MM.1S (cell line): ENCODE measurements at regions not wholly inside any gene's neighbourhood (a gene's known extent, or its start where the extent isn't known, plus 50 kb on each side); places are given as distances from the start of the nearest gene placed in this dataset.

Experiments used
- DNase-seq: peaks from one replicate; pipeline ENCODE4 v3.0.0-alpha.2; 2015
- H2AFZ ChIP-seq: fragments of 300-600 bp; sonication (generic); 2 replicates; pipeline ENCODE4 v1.6.0; 2016; ENCODE audit warnings: antibody characterized with exemption, low read length
- H3F3A ChIP-seq: fragments of 300-600 bp; sonication (generic); 2 replicates; pipeline ENCODE4 v1.6.1; 2016; ENCODE audit warnings: mild to moderate bottlenecking, antibody characterized with exemption, low read length, moderate library complexity, mixed read lengths; ENCODE audit not compliant: insufficient read depth
- H3K27ac ChIP-seq: fragments of 300-600 bp; sonication (generic); 2 replicates; pipeline ENCODE4 v1.5.1; 2016; ENCODE audit warnings: mild to moderate bottlenecking, low read length
- H3K27me3 ChIP-seq: fragments of 300-600 bp; sonication (generic); replicated peaks from 2 replicates; pipeline ENCODE4 v1.6.0; 2016; ENCODE audit warnings: low read length; ENCODE audit not compliant: insufficient read depth
- H3K36me3 ChIP-seq: fragments of 300-600 bp; sonication (generic); replicated peaks from 2 replicates; pipeline ENCODE4 v1.6.1; 2016; ENCODE audit warnings: mild to moderate bottlenecking, low read length, mixed read lengths; ENCODE audit not compliant: insufficient read depth
- H3K4me1 ChIP-seq: fragments of 300-600 bp; sonication (generic); 2 replicates; pipeline ENCODE4 v1.6.1; 2016; ENCODE audit warnings: low read length, mixed read lengths
- H3K4me2 ChIP-seq: fragments of 300-600 bp; sonication (generic); 2 replicates; pipeline ENCODE4 v1.6.0; 2016; ENCODE audit warnings: low read depth, low read length
- H3K4me3 ChIP-seq: fragments of 300-600 bp; sonication (generic); 2 replicates; pipeline ENCODE4 v1.5.1; 2016; ENCODE audit warnings: low read length, mixed read lengths
- H3K79me2 ChIP-seq: fragments of 300-600 bp; sonication (generic); 2 replicates; pipeline ENCODE4 v1.6.1; 2016; ENCODE audit warnings: mixed run types, low read length, mixed read lengths
- H3K9ac ChIP-seq: fragments of 300-600 bp; sonication (generic); 2 replicates; pipeline ENCODE4 v1.6.1; 2016; ENCODE audit warnings: low read length, mixed read lengths
- H3K9me2 ChIP-seq: fragments of 300-600 bp; sonication (generic); replicated peaks from 2 replicates; pipeline ENCODE4 v1.6.1; 2016; ENCODE audit warnings: mild to moderate bottlenecking, low read length, mixed read lengths; ENCODE audit not compliant: insufficient read depth
- H3K9me3 ChIP-seq: fragments of 300-600 bp; sonication (generic); replicated peaks from 2 replicates; pipeline ENCODE4 v1.6.1; 2016; ENCODE audit warnings: mild to moderate bottlenecking, low read length, mixed read lengths; ENCODE audit not compliant: insufficient read depth
- H4K20me1 ChIP-seq: fragments of 300-600 bp; sonication (generic); 2 replicates; pipeline ENCODE4 v1.6.1; 2016; ENCODE audit warnings: mild to moderate bottlenecking, low read length, moderate library complexity, mixed read lengths; ENCODE audit not compliant: insufficient read depth
- EZH2 ChIP-seq: fragments of 300-600 bp; sonication (generic); optimal IDR thresholded peaks from 2 replicates; pipeline ENCODE3; 2017; ENCODE audit warnings: low read depth, mild to moderate bottlenecking, antibody characterized with exemption, low read length, mixed read lengths
- EZH2phosphoT487 ChIP-seq: fragments of 300-600 bp; sonication (generic); IDR thresholded peaks from 2 replicates; pipeline ENCODE4 v1.6.1; 2018; ENCODE audit warnings: antibody characterized with exemption, low read length
- TF ChIP-seq, protein P1 (sequence below): fragments of 300-600 bp; sonication (generic); IDR thresholded peaks from 2 replicates; pipeline ENCODE4 v1.5.1; 2016; ENCODE audit warnings: antibody characterized with exemption, low read length, mixed read lengths

DNA sequence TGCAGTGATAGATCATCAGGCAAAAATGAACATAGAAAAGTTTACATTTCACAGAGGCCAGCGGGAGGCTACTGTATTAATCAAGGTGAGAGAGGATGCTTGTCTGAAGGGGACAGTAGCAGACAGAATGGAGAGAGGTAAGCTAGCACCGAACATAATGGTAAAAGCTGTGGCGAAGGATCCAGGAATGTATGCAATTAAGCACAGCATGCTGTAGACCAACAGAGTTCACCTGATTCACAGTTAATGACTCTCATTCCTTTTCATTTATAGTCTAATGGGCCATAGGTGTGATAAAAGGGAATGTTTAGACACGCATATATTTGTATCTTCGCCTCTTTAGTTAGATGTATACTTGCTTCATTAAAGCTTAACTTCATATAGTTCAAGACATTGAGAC, 150.9 kb upstream of the MBL2 start:
- H2AFZ ChIP-seq: no peak overlapping the region
- H3K36me3 ChIP-seq: no peaks in the 10 kb centered on the region
- H3K4me1 ChIP-seq: no peaks in the 10 kb centered on the region
- no peaks in the 10 kb centered on the region for H3K27me3 ChIP-seq
- H3K9me3 ChIP-seq: no peaks in the 10 kb centered on the region
- H3K79me2 ChIP-seq: no peaks in the 10 kb centered on the region
- no peak overlapping the region for H3K9ac ChIP-seq
- DNase-seq: no peak
- H3K9me2 ChIP-seq: no peaks in the 10 kb centered on the region
- H3K27ac ChIP-seq: no peak overlapping the region
- no peak overlapping the region for H3K4me3 ChIP-seq
- H4K20me1 ChIP-seq: no peaks in the 10 kb centered on the region
- TF ChIP-seq, protein P1, sequence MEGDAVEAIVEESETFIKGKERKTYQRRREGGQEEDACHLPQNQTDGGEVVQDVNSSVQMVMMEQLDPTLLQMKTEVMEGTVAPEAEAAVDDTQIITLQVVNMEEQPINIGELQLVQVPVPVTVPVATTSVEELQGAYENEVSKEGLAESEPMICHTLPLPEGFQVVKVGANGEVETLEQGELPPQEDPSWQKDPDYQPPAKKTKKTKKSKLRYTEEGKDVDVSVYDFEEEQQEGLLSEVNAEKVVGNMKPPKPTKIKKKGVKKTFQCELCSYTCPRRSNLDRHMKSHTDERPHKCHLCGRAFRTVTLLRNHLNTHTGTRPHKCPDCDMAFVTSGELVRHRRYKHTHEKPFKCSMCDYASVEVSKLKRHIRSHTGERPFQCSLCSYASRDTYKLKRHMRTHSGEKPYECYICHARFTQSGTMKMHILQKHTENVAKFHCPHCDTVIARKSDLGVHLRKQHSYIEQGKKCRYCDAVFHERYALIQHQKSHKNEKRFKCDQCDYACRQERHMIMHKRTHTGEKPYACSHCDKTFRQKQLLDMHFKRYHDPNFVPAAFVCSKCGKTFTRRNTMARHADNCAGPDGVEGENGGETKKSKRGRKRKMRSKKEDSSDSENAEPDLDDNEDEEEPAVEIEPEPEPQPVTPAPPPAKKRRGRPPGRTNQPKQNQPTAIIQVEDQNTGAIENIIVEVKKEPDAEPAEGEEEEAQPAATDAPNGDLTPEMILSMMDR: no peak
- no peak for TF ChIP-seq EZH2phosphoT487
- no peak for TF ChIP-seq EZH2
- H3F3A ChIP-seq: no peaks in the 10 kb centered on the region
- no peak overlapping the region for H3K4me2 ChIP-seq

GRCh38 chr10:52918714-52919305, 146.2 kb upstream of the MBL2 start:
- no peak for DNase-seq
- H3K27me3 ChIP-seq: no peaks in the 10 kb centered on the region
- H3K79me2 ChIP-seq: no peaks in the 10 kb centered on the region
- H2AFZ ChIP-seq: no peak overlapping the region
- no peak overlapping the region for H3K27ac ChIP-seq
- H3K9me3 ChIP-seq: no peaks in the 10 kb centered on the region
- H3F3A ChIP-seq: no peaks in the 10 kb centered on the region
- H3K9ac ChIP-seq: no peak overlapping the region
- no peak overlapping the region for H3K4me2 ChIP-seq
- H3K36me3 ChIP-seq: no peaks in the 10 kb centered on the region
- H3K4me3 ChIP-seq: no peak overlapping the region
- no peaks in the 10 kb centered on the region for H3K4me1 ChIP-seq
- no peaks in the 10 kb centered on the region for H4K20me1 ChIP-seq
- H3K9me2 ChIP-seq: no peaks in the 10 kb centered on the region
- TF ChIP-seq, protein P1: no peak
- TF ChIP-seq EZH2 (no peak), EZH2phosphoT487 (no peak)

GRCh38 chr10:52915391-52915790, 142.8 kb upstream of the MBL2 start:
- H4K20me1 ChIP-seq: no peaks in the 10 kb centered on the region
- no peak overlapping the region for H3K9ac ChIP-seq
- no peak overlapping the region for H3K4me2 ChIP-seq
- H3K9me3 ChIP-seq: no peaks in the 10 kb centered on the region
- no peaks in the 10 kb centered on the region for H3K4me1 ChIP-seq
- no peaks in the 10 kb centered on the region for H3K79me2 ChIP-seq
- H3K27me3 ChIP-seq: no peaks in the 10 kb centered on the region
- no peak overlapping the region for H3K27ac ChIP-seq
- DNase-seq: no peak
- no peaks in the 10 kb centered on the region for H3F3A ChIP-seq
- H3K9me2 ChIP-seq: no peaks in the 10 kb centered on the region
- TF ChIP-seq EZH2: no peak
- TF ChIP-seq, protein P1: no peak
- TF ChIP-seq EZH2phosphoT487: no peak
- H3K36me3 ChIP-seq: no peaks in the 10 kb centered on the region
- no peak overlapping the region for H3K4me3 ChIP-seq
- H2AFZ ChIP-seq: no peak overlapping the region
